DOHH2 (cell line): ENCODE measurements at regions not wholly inside any gene's neighbourhood (a gene's known extent, or its start where the extent isn't known, plus 50 kb on each side); places are given as distances from the start of the nearest gene placed in this dataset.

Experiments used
- EZH2phosphoT487 ChIP-seq: fragments of 200-600 bp; sonication (generic); IDR thresholded peaks from 2 replicates; pipeline ENCODE4 v1.6.1; 2017; ENCODE audit warnings: borderline replicate concordance, mild to moderate bottlenecking, antibody characterized with exemption, low read length, moderate library complexity, mixed read lengths
- TF ChIP-seq, protein P1 (sequence below): fragments of 200-600 bp; sonication (generic); IDR thresholded peaks from one replicate; pipeline ENCODE4 v1.5.1; 2014; ENCODE audit warnings: antibody characterized with exemption, mild to moderate bottlenecking, low read depth, low read length; ENCODE audit not compliant: poor library complexity, severe bottlenecking

DNA sequence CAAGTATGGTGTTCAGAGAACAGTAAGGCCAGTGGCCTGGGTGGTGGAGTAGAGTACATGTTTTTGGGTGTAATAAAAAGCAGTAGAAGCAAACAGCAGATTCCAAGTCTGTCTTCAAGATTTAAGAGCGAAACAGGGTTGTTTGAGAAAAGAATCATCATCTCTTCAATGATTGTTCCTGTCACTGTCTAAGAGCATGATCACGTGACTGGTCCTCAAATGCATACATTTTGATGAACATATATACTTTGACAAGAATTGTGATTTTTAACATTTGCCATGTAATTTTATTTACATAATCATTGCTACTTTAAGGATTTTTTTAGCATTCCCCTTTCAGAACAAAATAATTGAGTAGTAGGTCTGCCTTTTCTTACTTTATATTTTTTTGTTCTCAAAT is 252.6 kb upstream of the GPR101 start:
- TF ChIP-seq, protein P1, sequence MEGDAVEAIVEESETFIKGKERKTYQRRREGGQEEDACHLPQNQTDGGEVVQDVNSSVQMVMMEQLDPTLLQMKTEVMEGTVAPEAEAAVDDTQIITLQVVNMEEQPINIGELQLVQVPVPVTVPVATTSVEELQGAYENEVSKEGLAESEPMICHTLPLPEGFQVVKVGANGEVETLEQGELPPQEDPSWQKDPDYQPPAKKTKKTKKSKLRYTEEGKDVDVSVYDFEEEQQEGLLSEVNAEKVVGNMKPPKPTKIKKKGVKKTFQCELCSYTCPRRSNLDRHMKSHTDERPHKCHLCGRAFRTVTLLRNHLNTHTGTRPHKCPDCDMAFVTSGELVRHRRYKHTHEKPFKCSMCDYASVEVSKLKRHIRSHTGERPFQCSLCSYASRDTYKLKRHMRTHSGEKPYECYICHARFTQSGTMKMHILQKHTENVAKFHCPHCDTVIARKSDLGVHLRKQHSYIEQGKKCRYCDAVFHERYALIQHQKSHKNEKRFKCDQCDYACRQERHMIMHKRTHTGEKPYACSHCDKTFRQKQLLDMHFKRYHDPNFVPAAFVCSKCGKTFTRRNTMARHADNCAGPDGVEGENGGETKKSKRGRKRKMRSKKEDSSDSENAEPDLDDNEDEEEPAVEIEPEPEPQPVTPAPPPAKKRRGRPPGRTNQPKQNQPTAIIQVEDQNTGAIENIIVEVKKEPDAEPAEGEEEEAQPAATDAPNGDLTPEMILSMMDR: no peak
- no peak for TF ChIP-seq EZH2phosphoT487
